Neuronal stem cell (in vitro differentiated cells): ENCODE measurements at regions not wholly inside any gene's neighbourhood (a gene's known extent, or its start where the extent isn't known, plus 50 kb on each side); places are given as distances from the start of the nearest gene placed in this dataset.

ENCODE experiments used
- DNase-seq: peaks from one replicate; pipeline ENCODE4 v3.0.0-alpha.2; 2013; ENCODE audit warnings: low spot score
- H2AFZ ChIP-seq: one replicate; pipeline ENCODE4 v1.6.1; 2013; ENCODE audit warnings: mild to moderate bottlenecking, low read length, inconsistent platforms
- H2AK5ac ChIP-seq: 2 replicates; pipeline ENCODE4 v1.6.1; 2013; ENCODE audit warnings: low read depth, mild to moderate bottlenecking, inconsistent platforms, low read length, moderate library complexity, mixed read lengths
- H2BK120ac ChIP-seq: 2 replicates; pipeline ENCODE4 v1.6.1; 2013; ENCODE audit warnings: low read depth, mild to moderate bottlenecking, inconsistent platforms, low read length, moderate library complexity, mixed read lengths
- H2BK12ac ChIP-seq: one replicate; pipeline ENCODE4 v1.6.1; 2013; ENCODE audit warnings: low read length, inconsistent platforms
- H2BK15ac ChIP-seq: 2 replicates; pipeline ENCODE4 v1.6.1; 2013; ENCODE audit warnings: mild to moderate bottlenecking, low read length, inconsistent platforms, mixed read lengths
- H2BK5ac ChIP-seq: one replicate; pipeline ENCODE4 v1.6.1; 2013; ENCODE audit warnings: inconsistent platforms, mild to moderate bottlenecking, low read length, moderate library complexity
- H3K14ac ChIP-seq: one replicate; pipeline ENCODE4 v1.6.1; 2013; ENCODE audit warnings: low read length, inconsistent platforms
- H3K18ac ChIP-seq: 2 replicates; pipeline ENCODE4 v1.6.1; 2013; ENCODE audit warnings: low read length, inconsistent platforms
- H3K23ac ChIP-seq: 2 replicates; pipeline ENCODE4 v1.6.1; 2013; ENCODE audit warnings: low read depth, mild to moderate bottlenecking, mixed read lengths, low read length, inconsistent platforms; ENCODE audit not compliant: poor library complexity
- H3K27ac ChIP-seq: replicated peaks from 3 replicates; pipeline ENCODE4 v1.5.1; 2013; ENCODE audit warnings: low read length, inconsistent platforms
- H3K27me3 ChIP-seq, 3 experiments: 2 replicates each; pipeline ENCODE4 v1.6.1; 2013; ENCODE audit warnings: low read length in 3 of 3, mild to moderate bottlenecking in 2 of 3, inconsistent platforms in 1 of 3, low read depth in 1 of 3, mixed read lengths in 1 of 3, moderate library complexity in 1 of 3; ENCODE audit not compliant: control insufficient read depth in 3 of 3, insufficient read depth in 3 of 3
- H3K36me3 ChIP-seq, 2 donors: replicated peaks in 1 of 2; 2 replicates each; pipeline ENCODE4 v1.6.1; 2013; ENCODE audit warnings: low read length in 2 of 2; ENCODE audit not compliant: control insufficient read depth in 2 of 2, insufficient read depth in 2 of 2
- H3K4ac ChIP-seq: 2 replicates; pipeline ENCODE4 v1.6.1; 2013; ENCODE audit warnings: inconsistent platforms, mild to moderate bottlenecking, low read length, moderate library complexity
- H3K4me1 ChIP-seq, 2 donors: 1 replicate in 1 of 2; 2 replicates in 1 of 2; pipeline ENCODE4 v1.6.1; 2013; ENCODE audit warnings: low read length in 2 of 2, low read depth in 1 of 2; ENCODE audit not compliant: control insufficient read depth in 2 of 2, insufficient read depth in 1 of 2
- H3K4me2 ChIP-seq: one replicate; pipeline ENCODE4 v1.6.1; 2013; ENCODE audit warnings: mild to moderate bottlenecking, low read length, inconsistent platforms; ENCODE audit not compliant: insufficient read depth, poor library complexity, severe bottlenecking
- H3K4me3 ChIP-seq, 2 donors: 2 replicates each; pipeline ENCODE4 v1.5.1; 2013; ENCODE audit warnings: low read length in 2 of 2, mild to moderate bottlenecking in 2 of 2, inconsistent platforms in 1 of 2, moderate library complexity in 1 of 2
- H3K79me1 ChIP-seq: one replicate; pipeline ENCODE4 v1.6.1; 2013; ENCODE audit warnings: low read depth, mild to moderate bottlenecking, inconsistent platforms, low read length, moderate library complexity
- H3K9ac ChIP-seq: one replicate; pipeline ENCODE4 v1.6.1; 2013; ENCODE audit warnings: mild to moderate bottlenecking, low read depth, low read length, inconsistent platforms; ENCODE audit not compliant: poor library complexity
- H3K9me3 ChIP-seq, 2 donors: replicated peaks in 1 of 2; 2 replicates each; pipeline versions ENCODE3 to v1.6.1; 2013; ENCODE audit warnings: low read length in 2 of 2, mild to moderate bottlenecking in 2 of 2, inconsistent platforms in 1 of 2, low read depth in 1 of 2, mixed read lengths in 1 of 2, moderate library complexity in 1 of 2; ENCODE audit not compliant: control insufficient read depth in 2 of 2, insufficient read depth in 1 of 2
- H4K8ac ChIP-seq: one replicate; pipeline ENCODE4 v1.6.1; 2013; ENCODE audit warnings: low read depth, mild to moderate bottlenecking, inconsistent platforms, low read length, moderate library complexity
- H4K91ac ChIP-seq: one replicate; pipeline ENCODE4 v1.6.1; 2013; ENCODE audit warnings: low read length, low read depth, mild to moderate bottlenecking, inconsistent platforms; ENCODE audit not compliant: poor library complexity
- WGBS, 2 donors: extraction: QIAGEN DNeasy Blood & Tissue Kit; methylation state at CpG; one replicate each; pipeline ENCODE4 v1.1.7; 2013; ENCODE audit warnings: missing lambda C conversion rate in 2 of 2, mixed read lengths in 1 of 2; ENCODE audit not compliant: insufficient read length in 2 of 2, insufficient replicate concordance in 1 of 2; ENCODE audit errors: extremely low coverage in 2 of 2; 5-methylcytosine and 5-hydroxymethylcytosine counted together

DNA sequence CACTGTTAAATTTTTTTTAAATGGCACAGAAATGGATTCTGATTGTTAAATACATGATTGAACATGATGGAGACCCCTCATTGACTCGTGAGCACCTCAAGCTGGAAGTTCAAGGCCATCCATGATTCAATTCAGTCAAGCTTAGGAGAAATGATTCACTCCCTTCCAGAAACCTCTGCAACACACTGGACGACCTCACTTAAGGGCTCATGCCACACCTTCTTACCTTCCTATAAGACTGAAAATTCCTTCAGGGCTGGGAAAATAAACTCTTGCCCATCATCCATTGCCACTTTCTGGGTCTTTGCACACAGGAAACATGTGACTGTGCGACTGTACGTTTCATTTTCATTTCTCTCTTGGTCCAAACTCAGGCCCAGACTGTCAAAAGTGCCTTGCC is 196.4 kb downstream of the TBXT start:
- no peak overlapping the region for H3K4ac ChIP-seq
- no peak overlapping the region for H3K27ac ChIP-seq
- no peak overlapping the region for H2AFZ ChIP-seq
- H3K27me3 ChIP-seq: peaks cover 0 to 4% (median 0%) of the 10 kb centered on the region in 3 experiments
- no peak for DNase-seq
- no peak overlapping the region for H2BK120ac ChIP-seq
- H2BK12ac ChIP-seq: no peak overlapping the region
- no peak overlapping the region for H3K23ac ChIP-seq
- no peaks in the 10 kb centered on the region for H3K9me3 ChIP-seq
- no peak overlapping the region for H4K8ac ChIP-seq
- no peak overlapping the region for H2AK5ac ChIP-seq
- no peaks in the 10 kb centered on the region for H3K79me1 ChIP-seq
- no CpG with 5 or more reads among the region's 4 CpGs for WGBS, 2 donors
- H4K91ac ChIP-seq: no peak overlapping the region
- no peak overlapping the region for H3K4me3 ChIP-seq
- no peak overlapping the region for H2BK5ac ChIP-seq
- H2BK15ac ChIP-seq: no peak overlapping the region
- H3K4me2 ChIP-seq: no peak overlapping the region
- H3K14ac ChIP-seq: no peak overlapping the region
- no peak overlapping the region for H3K9ac ChIP-seq
- no peaks in the 10 kb centered on the region for H3K36me3 ChIP-seq
- peaks cover 0 to 1% of the 10 kb centered on the region in 2 donors for H3K4me1 ChIP-seq
- H3K18ac ChIP-seq: no peak overlapping the region

DNA sequence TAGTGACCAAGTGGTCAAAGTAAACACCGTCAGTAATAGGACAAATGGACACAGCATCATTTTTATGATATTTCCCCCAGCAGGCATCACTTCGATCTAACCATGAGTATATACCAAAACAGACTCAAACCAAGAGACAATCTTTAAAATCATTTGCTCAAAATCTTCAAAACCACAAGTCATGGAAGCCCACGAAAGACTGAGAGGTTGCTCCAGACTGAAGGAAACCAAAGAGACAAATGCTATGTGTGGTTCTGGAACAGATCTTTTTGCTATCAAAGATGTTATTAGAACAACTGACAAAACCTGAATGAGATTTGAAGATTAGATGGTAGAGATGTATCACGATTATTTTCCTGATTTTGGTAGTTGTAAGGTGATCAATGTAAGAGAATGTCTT is 197.7 kb downstream of the TBXT start:
- Histone ChIP-seq H3K36me3 (no peaks in the 10 kb centered on the region), H4K91ac (no peak overlapping the region), H2AFZ (no peak overlapping the region), H3K9ac (no peak overlapping the region), H2AK5ac (no peak overlapping the region), H2BK5ac (no peak overlapping the region), H3K27ac (no peak overlapping the region), H3K9me3 (no peaks in the 10 kb centered on the region), H2BK12ac (no peak overlapping the region), H3K4me2 (no peak overlapping the region), H2BK120ac (no peak overlapping the region), H4K8ac (no peak overlapping the region), H3K4me1 (peaks cover 0 to 1% of the 10 kb centered on the region in 2 donors), H3K14ac (no peak overlapping the region), H3K18ac (no peak overlapping the region), H2BK15ac (no peak overlapping the region), H3K79me1 (no peaks in the 10 kb centered on the region), H3K4me3 (no peak overlapping the region), H3K4ac (no peak overlapping the region), H3K23ac (no peak overlapping the region), H3K27me3 (no peaks in the 10 kb centered on the region)
- no peak for DNase-seq
- WGBS, 2 donors: no CpG with 5 or more reads among the region's 4 CpGs

DNA sequence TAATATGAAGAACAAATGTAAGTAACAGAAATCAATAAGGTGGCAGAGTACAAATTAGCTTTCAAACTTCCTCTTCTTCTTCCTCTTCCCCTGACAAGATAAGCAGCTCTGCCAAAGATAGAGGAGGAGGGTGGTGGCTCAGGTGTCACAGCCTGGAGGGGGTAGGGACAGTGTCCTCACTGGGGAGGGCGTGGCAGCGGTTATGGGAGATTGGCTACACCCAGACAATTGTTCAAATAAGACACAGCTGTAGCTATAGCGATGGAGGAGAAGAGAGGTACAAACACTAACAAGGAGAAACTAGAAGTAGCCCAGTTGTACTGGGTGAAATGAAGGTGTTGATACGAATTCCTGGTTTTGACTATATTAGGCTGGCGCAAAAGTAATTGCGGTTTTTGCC is 198.5 kb downstream of the TBXT start:
- no peak overlapping the region for H2BK5ac ChIP-seq
- no peak overlapping the region for H2AK5ac ChIP-seq
- H3K4me1 ChIP-seq: no peaks in the 10 kb centered on the region
- no peak overlapping the region for H4K91ac ChIP-seq
- H4K8ac ChIP-seq: no peak overlapping the region
- no peaks in the 10 kb centered on the region for H3K36me3 ChIP-seq
- no peak overlapping the region for H3K9ac ChIP-seq
- no CpG with 5 or more reads among the region's 6 CpGs for WGBS, 2 donors
- no peak overlapping the region for H3K14ac ChIP-seq
- H2BK15ac ChIP-seq: no peak overlapping the region
- no peak overlapping the region for H2BK12ac ChIP-seq
- H3K27ac ChIP-seq: no peak overlapping the region
- no peaks in the 10 kb centered on the region for H3K9me3 ChIP-seq
- no peak overlapping the region for H3K18ac ChIP-seq
- DNase-seq: no peak
- H3K4ac ChIP-seq: no peak overlapping the region
- no peaks in the 10 kb centered on the region for H3K79me1 ChIP-seq
- no peak overlapping the region for H2BK120ac ChIP-seq
- H2AFZ ChIP-seq: no peak overlapping the region
- no peak overlapping the region for H3K23ac ChIP-seq
- no peak overlapping the region for H3K4me2 ChIP-seq
- H3K27me3 ChIP-seq: no peaks in the 10 kb centered on the region
- no peak overlapping the region for H3K4me3 ChIP-seq

DNA sequence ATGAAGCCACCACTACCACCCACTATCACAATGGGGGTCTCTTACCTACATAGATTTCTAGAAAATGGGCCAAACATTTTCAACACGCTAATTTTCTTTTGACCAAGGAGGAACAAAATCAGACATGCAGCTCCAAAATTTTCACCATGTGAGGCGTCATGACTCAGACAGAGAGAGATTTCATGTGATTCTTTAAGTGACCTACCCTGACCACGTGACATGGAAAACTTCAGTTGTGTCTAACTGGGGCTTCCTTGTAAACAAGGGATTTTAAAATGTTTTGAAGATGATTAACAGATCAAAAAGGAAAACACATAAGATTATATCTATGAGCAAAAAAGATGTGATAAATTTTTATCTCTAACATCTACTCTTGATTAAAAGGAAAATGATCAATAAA is 199.2 kb downstream of the TBXT start:
- H4K8ac ChIP-seq: no peak overlapping the region
- no peaks in the 10 kb centered on the region for H3K27me3 ChIP-seq
- no peak overlapping the region for H2BK5ac ChIP-seq
- H3K79me1 ChIP-seq: no peaks in the 10 kb centered on the region
- no peaks in the 10 kb centered on the region for H3K9me3 ChIP-seq
- no peak overlapping the region for H2BK120ac ChIP-seq
- H4K91ac ChIP-seq: no peak overlapping the region
- no peak overlapping the region for H2AK5ac ChIP-seq
- no peak overlapping the region for H3K4me2 ChIP-seq
- WGBS, 2 donors: no CpG with 5 or more reads among the region's 3 CpGs
- H3K4me1 ChIP-seq: no peaks in the 10 kb centered on the region
- no peak overlapping the region for H2AFZ ChIP-seq
- no peak overlapping the region for H3K4ac ChIP-seq
- DNase-seq: no peak
- no peak overlapping the region for H3K18ac ChIP-seq
- no peak overlapping the region for H3K14ac ChIP-seq
- no peaks in the 10 kb centered on the region for H3K36me3 ChIP-seq
- H3K9ac ChIP-seq: no peak overlapping the region
- H3K23ac ChIP-seq: no peak overlapping the region
- no peak overlapping the region for H3K4me3 ChIP-seq
- H3K27ac ChIP-seq: no peak overlapping the region
- no peak overlapping the region for H2BK12ac ChIP-seq
- H2BK15ac ChIP-seq: no peak overlapping the region
